Liver (tissue), 7 donors: ENCODE measurements at regions not wholly inside any gene's neighbourhood (a gene's known extent, or its start where the extent isn't known, plus 50 kb on each side); places are given as distances from the start of the nearest gene placed in this dataset.

Experiments used
- DNase-seq: peaks from one replicate; pipeline ENCODE4 v3.0.0-alpha.2; 2017; ENCODE audit warnings: low spot score
- H3K27ac ChIP-seq, 2 donors: one replicate each; pipeline ENCODE4 v1.7.0; 2013; ENCODE audit warnings: inconsistent platforms in 2 of 2, low read length in 2 of 2, control low read depth in 1 of 2, low read depth in 1 of 2, mild to moderate bottlenecking in 1 of 2
- H3K27me3 ChIP-seq, 4 donors: one replicate each; pipeline versions ENCODE4 v1.6.1 to v1.7.0; 2013; ENCODE audit warnings: low read length in 3 of 4, inconsistent platforms in 1 of 4, mild to moderate bottlenecking in 1 of 4, moderate library complexity in 1 of 4; ENCODE audit not compliant: control insufficient read depth in 4 of 4, insufficient read depth in 4 of 4
- H3K36me3 ChIP-seq, 4 donors: one replicate each; pipeline versions ENCODE4 v1.6.1 to v1.7.0; 2013; ENCODE audit warnings: low read length in 3 of 4, mild to moderate bottlenecking in 3 of 4, low read depth in 1 of 4, moderate library complexity in 1 of 4; ENCODE audit not compliant: control insufficient read depth in 4 of 4, insufficient read depth in 3 of 4
- H3K4me1 ChIP-seq, 4 donors: one replicate each; pipeline versions ENCODE4 v1.6.1 to v1.7.0; 2013; ENCODE audit warnings: low read length in 3 of 4, mild to moderate bottlenecking in 3 of 4, moderate library complexity in 1 of 4; ENCODE audit not compliant: control insufficient read depth in 4 of 4, insufficient read depth in 4 of 4
- H3K4me3 ChIP-seq, 3 donors: one replicate each; pipeline versions ENCODE4 v1.6.1 to v1.7.0; 2013; ENCODE audit warnings: low read length in 3 of 3, control low read depth in 1 of 3, low read depth in 1 of 3, mild to moderate bottlenecking in 1 of 3
- H3K9ac ChIP-seq, 2 donors: one replicate each; pipeline ENCODE4 v1.7.0; 2013; ENCODE audit warnings: low read length in 2 of 2, mild to moderate bottlenecking in 2 of 2, moderate library complexity in 2 of 2, control low read depth in 1 of 2, low read depth in 1 of 2
- H3K9me3 ChIP-seq, 4 donors: one replicate each; pipeline versions ENCODE4 v1.6.1 to v1.7.0; 2013; ENCODE audit warnings: low read length in 3 of 4; ENCODE audit not compliant: control insufficient read depth in 4 of 4
- EGR1 ChIP-seq, 2 donors: IDR thresholded peaks; 2 replicates each; pipeline ENCODE4 v1.6.1; 2016 to 2018; ENCODE audit warnings: antibody characterized with exemption in 2 of 2, low read depth in 2 of 2
- FOXA1 ChIP-seq: IDR thresholded peaks from 2 replicates; pipeline ENCODE4 v1.6.1; 2016; ENCODE audit warnings: antibody characterized with exemption
- FOXA2 ChIP-seq: IDR thresholded peaks from 2 replicates; pipeline ENCODE4 v1.6.1; 2016; ENCODE audit warnings: antibody characterized with exemption
- GABPA ChIP-seq, 2 donors: IDR thresholded peaks in 1 of 2; conservative IDR thresholded peaks in 1 of 2; 2 replicates each; pipeline ENCODE4 v1.6.1; 2016; ENCODE audit warnings: antibody characterized with exemption in 2 of 2, mild to moderate bottlenecking in 1 of 2, moderate library complexity in 1 of 2
- HNF4A ChIP-seq, 2 donors: conservative IDR thresholded peaks; 2 replicates each; pipeline ENCODE4 v1.6.1; 2016; ENCODE audit warnings: antibody characterized with exemption in 2 of 2, mild to moderate bottlenecking in 2 of 2
- JUND ChIP-seq, 2 donors: IDR thresholded peaks; 2 replicates each; pipeline ENCODE4 v1.6.1; 2016; ENCODE audit warnings: antibody characterized with exemption in 2 of 2
- NR2F2 ChIP-seq: IDR thresholded peaks from 2 replicates; pipeline ENCODE4 v1.6.1; 2016; ENCODE audit warnings: antibody characterized with exemption
- RAD21 ChIP-seq, 2 donors: IDR thresholded peaks; 2 replicates each; pipeline ENCODE4 v1.6.1; 2016; ENCODE audit warnings: antibody characterized with exemption in 2 of 2, mild to moderate bottlenecking in 2 of 2
- RXRA ChIP-seq, 2 donors: IDR thresholded peaks; 2 replicates each; pipeline ENCODE4 v1.6.1; 2017 to 2018; ENCODE audit warnings: antibody characterized with exemption in 2 of 2, mild to moderate bottlenecking in 1 of 2
- SP1 ChIP-seq: IDR thresholded peaks from 2 replicates; pipeline ENCODE4 v1.6.1; 2018; ENCODE audit warnings: antibody characterized with exemption, mild to moderate bottlenecking
- TAF1 ChIP-seq: conservative IDR thresholded peaks from 2 replicates; pipeline ENCODE4 v1.6.1; 2016; ENCODE audit warnings: antibody characterized with exemption, mild to moderate bottlenecking
- YY1 ChIP-seq: IDR thresholded peaks from 2 replicates; pipeline ENCODE4 v1.6.1; 2016; ENCODE audit warnings: antibody characterized with exemption, mild to moderate bottlenecking
- WGBS: extraction: QIAGEN DNeasy Blood & Tissue Kit; methylation state at CpG from one replicate; pipeline ENCODE4 v1.1.7; 2013; 5-methylcytosine and 5-hydroxymethylcytosine counted together
- TF ChIP-seq, protein P1 (sequence below): IDR thresholded peaks from 2 replicates; pipeline ENCODE4 v1.6.1; 2016; ENCODE audit warnings: antibody characterized with exemption
- TF ChIP-seq, protein P2 (sequence below): IDR thresholded peaks from 2 replicates; pipeline ENCODE4 v1.6.1; 2016; ENCODE audit warnings: antibody characterized with exemption
- TF ChIP-seq, protein P3 (sequence below): IDR thresholded peaks from 2 replicates; pipeline ENCODE4 v1.6.1; 2016; ENCODE audit warnings: antibody characterized with exemption
- TF ChIP-seq, protein P4 (sequence below): IDR thresholded peaks from 2 replicates; pipeline ENCODE4 v1.6.1; 2016; ENCODE audit warnings: antibody characterized with exemption, mild to moderate bottlenecking
- donor health status: healthy.
- donor health status: healthy.
- donor health status: healthy.
- donor health status: healthy.

DNA sequence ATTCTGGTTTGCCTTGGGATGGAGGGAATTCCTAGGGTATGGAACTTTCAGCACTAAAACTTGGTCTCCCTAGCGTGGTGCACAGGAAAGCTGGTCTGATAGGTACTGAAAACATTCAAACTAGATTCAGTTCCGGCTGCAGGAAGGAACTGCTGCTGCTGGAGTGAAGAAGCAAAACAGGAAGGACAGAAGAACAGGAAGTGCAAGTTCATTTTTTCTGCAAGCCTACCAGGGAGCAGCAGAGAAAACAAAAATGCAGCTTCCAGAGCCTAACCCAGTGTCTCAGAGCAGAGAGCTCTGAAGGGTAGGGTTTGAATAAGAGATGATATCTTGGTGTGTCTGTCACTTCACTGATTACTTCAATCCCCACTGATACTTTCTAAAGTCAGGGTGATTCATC, 165.2 kb downstream of the VRK1 start:
- Histone ChIP-seq H3K4me1 (no peaks in the 10 kb centered on the region), H3K9me3 (peaks cover 0 to 13% (median 7%) of the 10 kb centered on the region in 4 donors), H3K27ac (no peak overlapping the region), H3K4me3 (no peak overlapping the region), H3K9ac (no peak overlapping the region), H3K27me3 (peaks cover 0 to 4% (median 0%) of the 10 kb centered on the region in 4 donors), H3K36me3 (no peaks in the 10 kb centered on the region)
- DNase-seq: no peak
- no peak for TF ChIP-seq TAF1
- TF ChIP-seq FOXA1: no peak
- TF ChIP-seq, protein P1, sequence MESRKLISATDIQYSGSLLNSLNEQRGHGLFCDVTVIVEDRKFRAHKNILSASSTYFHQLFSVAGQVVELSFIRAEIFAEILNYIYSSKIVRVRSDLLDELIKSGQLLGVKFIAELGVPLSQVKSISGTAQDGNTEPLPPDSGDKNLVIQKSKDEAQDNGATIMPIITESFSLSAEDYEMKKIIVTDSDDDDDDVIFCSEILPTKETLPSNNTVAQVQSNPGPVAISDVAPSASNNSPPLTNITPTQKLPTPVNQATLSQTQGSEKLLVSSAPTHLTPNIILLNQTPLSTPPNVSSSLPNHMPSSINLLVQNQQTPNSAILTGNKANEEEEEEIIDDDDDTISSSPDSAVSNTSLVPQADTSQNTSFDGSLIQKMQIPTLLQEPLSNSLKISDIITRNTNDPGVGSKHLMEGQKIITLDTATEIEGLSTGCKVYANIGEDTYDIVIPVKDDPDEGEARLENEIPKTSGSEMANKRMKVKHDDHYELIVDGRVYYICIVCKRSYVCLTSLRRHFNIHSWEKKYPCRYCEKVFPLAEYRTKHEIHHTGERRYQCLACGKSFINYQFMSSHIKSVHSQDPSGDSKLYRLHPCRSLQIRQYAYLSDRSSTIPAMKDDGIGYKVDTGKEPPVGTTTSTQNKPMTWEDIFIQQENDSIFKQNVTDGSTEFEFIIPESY: no peak
- no peak for TF ChIP-seq JUND (IDR thresholded peaks at IDR 0.05)
- TF ChIP-seq, protein P2, sequence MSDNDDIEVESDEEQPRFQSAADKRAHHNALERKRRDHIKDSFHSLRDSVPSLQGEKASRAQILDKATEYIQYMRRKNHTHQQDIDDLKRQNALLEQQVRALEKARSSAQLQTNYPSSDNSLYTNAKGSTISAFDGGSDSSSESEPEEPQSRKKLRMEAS: peak; percentile 20
- no peak for TF ChIP-seq YY1
- TF ChIP-seq RXRA (IDR thresholded peaks at IDR 0.05): no peak
- TF ChIP-seq, protein P3, sequence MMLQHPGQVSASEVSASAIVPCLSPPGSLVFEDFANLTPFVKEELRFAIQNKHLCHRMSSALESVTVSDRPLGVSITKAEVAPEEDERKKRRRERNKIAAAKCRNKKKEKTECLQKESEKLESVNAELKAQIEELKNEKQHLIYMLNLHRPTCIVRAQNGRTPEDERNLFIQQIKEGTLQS: no peak
- TF ChIP-seq EGR1 (IDR thresholded peaks at IDR 0.05; ENCODE audit: low read depth in 2 of 2): no peak
- no peak for TF ChIP-seq NR2F2
- TF ChIP-seq GABPA (IDR thresholded peaks at IDR 0.05 in 1 of 2, conservative IDR thresholded peaks at IDR 0.05 in 1 of 2): peak in 1 of 2 donors; percentile 33
- no peak for TF ChIP-seq RAD21 (IDR thresholded peaks at IDR 0.05)
- TF ChIP-seq, protein P4, sequence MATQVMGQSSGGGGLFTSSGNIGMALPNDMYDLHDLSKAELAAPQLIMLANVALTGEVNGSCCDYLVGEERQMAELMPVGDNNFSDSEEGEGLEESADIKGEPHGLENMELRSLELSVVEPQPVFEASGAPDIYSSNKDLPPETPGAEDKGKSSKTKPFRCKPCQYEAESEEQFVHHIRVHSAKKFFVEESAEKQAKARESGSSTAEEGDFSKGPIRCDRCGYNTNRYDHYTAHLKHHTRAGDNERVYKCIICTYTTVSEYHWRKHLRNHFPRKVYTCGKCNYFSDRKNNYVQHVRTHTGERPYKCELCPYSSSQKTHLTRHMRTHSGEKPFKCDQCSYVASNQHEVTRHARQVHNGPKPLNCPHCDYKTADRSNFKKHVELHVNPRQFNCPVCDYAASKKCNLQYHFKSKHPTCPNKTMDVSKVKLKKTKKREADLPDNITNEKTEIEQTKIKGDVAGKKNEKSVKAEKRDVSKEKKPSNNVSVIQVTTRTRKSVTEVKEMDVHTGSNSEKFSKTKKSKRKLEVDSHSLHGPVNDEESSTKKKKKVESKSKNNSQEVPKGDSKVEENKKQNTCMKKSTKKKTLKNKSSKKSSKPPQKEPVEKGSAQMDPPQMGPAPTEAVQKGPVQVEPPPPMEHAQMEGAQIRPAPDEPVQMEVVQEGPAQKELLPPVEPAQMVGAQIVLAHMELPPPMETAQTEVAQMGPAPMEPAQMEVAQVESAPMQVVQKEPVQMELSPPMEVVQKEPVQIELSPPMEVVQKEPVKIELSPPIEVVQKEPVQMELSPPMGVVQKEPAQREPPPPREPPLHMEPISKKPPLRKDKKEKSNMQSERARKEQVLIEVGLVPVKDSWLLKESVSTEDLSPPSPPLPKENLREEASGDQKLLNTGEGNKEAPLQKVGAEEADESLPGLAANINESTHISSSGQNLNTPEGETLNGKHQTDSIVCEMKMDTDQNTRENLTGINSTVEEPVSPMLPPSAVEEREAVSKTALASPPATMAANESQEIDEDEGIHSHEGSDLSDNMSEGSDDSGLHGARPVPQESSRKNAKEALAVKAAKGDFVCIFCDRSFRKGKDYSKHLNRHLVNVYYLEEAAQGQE: no peak
- 57% methylated on average over 2 of the region's 2 CpGs for WGBS

DNA sequence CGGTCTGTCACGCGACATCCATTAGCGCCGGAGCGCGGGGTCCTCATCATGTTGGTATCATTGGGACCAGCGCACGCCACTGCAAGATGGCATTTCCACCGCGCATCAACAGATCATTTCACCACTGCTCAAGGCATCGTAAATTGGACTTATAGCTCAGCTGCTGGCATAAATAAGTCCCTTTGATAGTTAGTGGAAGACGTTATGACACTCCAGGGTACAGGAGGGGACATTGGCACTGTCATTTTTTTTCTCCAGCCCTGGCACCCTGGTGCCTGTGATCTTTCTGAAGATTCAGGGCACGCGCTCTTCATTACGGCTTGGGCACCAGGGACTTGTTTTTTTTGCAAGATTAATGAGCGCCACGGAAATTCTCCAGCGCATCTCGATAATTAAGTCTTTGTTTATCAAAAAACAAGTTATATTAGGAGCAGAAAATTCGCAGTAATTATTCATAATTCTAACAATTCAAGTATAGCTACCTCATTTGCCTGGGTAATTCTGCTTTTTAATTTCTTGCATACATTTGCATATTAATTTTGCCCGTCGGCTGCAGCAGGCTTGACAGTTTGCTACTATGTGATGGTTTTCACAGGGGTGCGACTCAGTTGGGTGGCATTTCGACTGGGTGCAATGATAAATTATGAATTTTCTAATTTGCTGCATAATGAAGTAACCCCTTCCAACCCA, 167.7 kb downstream of the VRK1 start:
- TF ChIP-seq, protein P3: no peak
- no peak for TF ChIP-seq TAF1
- TF ChIP-seq RXRA (IDR thresholded peaks at IDR 0.05): no peak
- no peak for TF ChIP-seq FOXA2
- no peak for TF ChIP-seq HNF4A (conservative IDR thresholded peaks at IDR 0.05)
- TF ChIP-seq, protein P4: no peak
- TF ChIP-seq NR2F2: no peak
- TF ChIP-seq, protein P2: no peak
- no peak for TF ChIP-seq SP1
- Histone ChIP-seq H3K9me3 (peaks cover 0 to 13% (median 9%) of the 10 kb centered on the region in 4 donors), H3K27ac (no peak overlapping the region), H3K4me3 (no peak overlapping the region), H3K27me3 (no peaks in the 10 kb centered on the region), H3K9ac (no peak overlapping the region), H3K36me3 (no peaks in the 10 kb centered on the region), H3K4me1 (no peaks in the 10 kb centered on the region)
- 91% methylated on average over 25 of the region's 25 CpGs for WGBS
- no peak for DNase-seq
